ENCODE measurements at regions not wholly inside any gene's neighbourhood (a gene's known extent, or its start where the extent isn't known, plus 50 kb on each side); places are given as distances from the start of the nearest gene placed in this dataset.

- TF ChIP-seq CTCF (IDR thresholded peaks at IDR 0.05; ENCODE audit: poor library complexity) (no peak), EZH2 (IDR thresholded peaks at IDR 0.05; ENCODE audit: borderline replicate concordance) (no peak)
Observed at GRCh38 chr2:107036293-107036692, 150.3 kb upstream of the ST6GAL2 start.

Data from hepatocyte (in vitro differentiated cells).